ENCODE measurements at regions not wholly inside any gene's neighbourhood (a gene's known extent, or its start where the extent isn't known, plus 50 kb on each side); places are given as distances from the start of the nearest gene placed in this dataset.
"Not testable (repeated sequence)": the region's sequence is repeated elsewhere in the genome, so short reads cannot be mapped to it uniquely, and the experiment has no call there.

- Histone ChIP-seq H3K27ac (no peak overlapping the region), H3K36me3 (no peaks in the 10 kb centered on the region), H3K27me3 (no peaks in the 10 kb centered on the region), H3K9me3 (ENCODE audit: low read depth) (no peaks in the 10 kb centered on the region), H3K4me3 (no peak overlapping the region), H3K4me1 (ENCODE audit: low read depth) (no peaks in the 10 kb centered on the region)
- TF ChIP-seq CTCF (IDR thresholded peaks at IDR 0.05; ENCODE audit: low read depth, low read length), result no peak
- no peak for DNase-seq (ENCODE audit: low read depth in 1 of 2, low spot score in 1 of 2)
Measured at GRCh38 chr7:66430164-66430545, 198.5 kb upstream of the KCTD7 start.

GRCh38 chr7:66438703-66439405 lies 189.8 kb upstream of the KCTD7 start:
- not testable (repeated sequence) for H3K4me3 ChIP-seq; DNase-seq (ENCODE audit: low read depth in 1 of 2, low spot score in 1 of 2)

GRCh38 chr7:66442385-66442784 lies 186.3 kb upstream of the KCTD7 start:
- DNase-seq (ENCODE audit: low read depth in 1 of 2, low spot score in 1 of 2), result no peak
- Histone ChIP-seq H3K9me3 (ENCODE audit: low read depth) (no peaks in the 10 kb centered on the region), H3K4me3 (no peak overlapping the region), H3K4me1 (ENCODE audit: low read depth) (no peaks in the 10 kb centered on the region), H3K27ac (no peak overlapping the region), H3K36me3 (no peaks in the 10 kb centered on the region), H3K27me3 (no peaks in the 10 kb centered on the region)
- TF ChIP-seq CTCF (IDR thresholded peaks at IDR 0.05; ENCODE audit: low read depth, low read length), result no peak

More at GRCh38 chr7:66438703-66439405, 189.8 kb upstream of the KCTD7 start:
- H3K4me1 ChIP-seq (ENCODE audit: low read depth); H3K27me3 ChIP-seq; H3K9me3 ChIP-seq (ENCODE audit: low read depth); H3K27ac ChIP-seq; H3K36me3 ChIP-seq: not testable (repeated sequence)

GRCh38 chr7:66443946-66444345 lies 184.7 kb upstream of the KCTD7 start:
- DNase-seq (ENCODE audit: low read depth in 1 of 2, low spot score in 1 of 2), result peak in 1 of 2 donors; percentile 61
- TF ChIP-seq CTCF (IDR thresholded peaks at IDR 0.05; ENCODE audit: low read depth, low read length), result no peak

GRCh38 chr7:66447007-66447406 lies 181.7 kb upstream of the KCTD7 start:
- not testable (repeated sequence) for H3K36me3 ChIP-seq; H3K27me3 ChIP-seq; H3K4me3 ChIP-seq; H3K9me3 ChIP-seq (ENCODE audit: low read depth); DNase-seq (ENCODE audit: low read depth in 1 of 2, low spot score in 1 of 2); H3K27ac ChIP-seq; H3K4me1 ChIP-seq (ENCODE audit: low read depth)

More at GRCh38 chr7:66443946-66444345, 184.7 kb upstream of the KCTD7 start:
- Histone ChIP-seq H3K4me3 (no peak overlapping the region), H3K27ac (no peak overlapping the region), H3K9me3 (ENCODE audit: low read depth) (no peaks in the 10 kb centered on the region), H3K4me1 (ENCODE audit: low read depth) (no peaks in the 10 kb centered on the region), H3K27me3 (no peaks in the 10 kb centered on the region), H3K36me3 (no peaks in the 10 kb centered on the region)

- not testable (repeated sequence) for DNase-seq (ENCODE audit: low read depth in 1 of 2, low spot score in 1 of 2); H3K9me3 ChIP-seq (ENCODE audit: low read depth)
Measured at GRCh38 chr7:66450814-66451213, 177.9 kb upstream of the KCTD7 start.

GRCh38 chr7:66451713-66452112 lies 177.0 kb upstream of the KCTD7 start:
- not testable (repeated sequence) for H3K4me1 ChIP-seq (ENCODE audit: low read depth); DNase-seq (ENCODE audit: low read depth in 1 of 2, low spot score in 1 of 2); H3K36me3 ChIP-seq; H3K27ac ChIP-seq; H3K9me3 ChIP-seq (ENCODE audit: low read depth); H3K27me3 ChIP-seq; H3K4me3 ChIP-seq

More at GRCh38 chr7:66450814-66451213, 177.9 kb upstream of the KCTD7 start:
- H3K27ac ChIP-seq; H3K4me3 ChIP-seq; H3K36me3 ChIP-seq; H3K27me3 ChIP-seq; H3K4me1 ChIP-seq (ENCODE audit: low read depth): not testable (repeated sequence)

- DNase-seq (ENCODE audit: low read depth in 1 of 2, low spot score in 1 of 2), result no peak
- Histone ChIP-seq H3K27ac (no peak overlapping the region), H3K4me1 (ENCODE audit: low read depth) (no peaks in the 10 kb centered on the region), H3K36me3 (no peaks in the 10 kb centered on the region), H3K4me3 (no peak overlapping the region), H3K27me3 (no peaks in the 10 kb centered on the region), H3K9me3 (ENCODE audit: low read depth) (no peaks in the 10 kb centered on the region)
- TF ChIP-seq CTCF (IDR thresholded peaks at IDR 0.05; ENCODE audit: low read depth, low read length), result no peak
Measured at GRCh38 chr7:66452165-66452564, 176.5 kb upstream of the KCTD7 start.
